Choroid plexus epithelial cell (primary cell): ENCODE measurements at regions not wholly inside any gene's neighbourhood (a gene's known extent, or its start where the extent isn't known, plus 50 kb on each side); places are given as distances from the start of the nearest gene placed in this dataset.
"Not testable (repeated sequence)": the region's sequence is repeated elsewhere in the genome, so short reads cannot be mapped to it uniquely, and the experiment has no call there.

Experiments
- DNase-seq: peaks from one replicate; pipeline ENCODE4 v3.0.0-alpha.2; 2010; ENCODE audit warnings: low read depth
- H3K4me3 ChIP-seq: 2 replicates; pipeline ENCODE4 v1.5.1; 2011; ENCODE audit warnings: low read depth, mild to moderate bottlenecking, control low read depth, low read length, moderate library complexity
- CTCF ChIP-seq: conservative IDR thresholded peaks from 2 replicates; pipeline ENCODE4 v1.5.1; 2011; ENCODE audit warnings: low read depth, mild to moderate bottlenecking, control low read depth, inconsistent platforms, low read length, moderate library complexity

- H3K4me3 ChIP-seq, result no peak overlapping the region
- TF ChIP-seq CTCF, result no peak
- DNase-seq, result no peak
Observed at GRCh38 chr5:126027652-126028051, 395.6 kb upstream of the GRAMD2B start.

DNA sequence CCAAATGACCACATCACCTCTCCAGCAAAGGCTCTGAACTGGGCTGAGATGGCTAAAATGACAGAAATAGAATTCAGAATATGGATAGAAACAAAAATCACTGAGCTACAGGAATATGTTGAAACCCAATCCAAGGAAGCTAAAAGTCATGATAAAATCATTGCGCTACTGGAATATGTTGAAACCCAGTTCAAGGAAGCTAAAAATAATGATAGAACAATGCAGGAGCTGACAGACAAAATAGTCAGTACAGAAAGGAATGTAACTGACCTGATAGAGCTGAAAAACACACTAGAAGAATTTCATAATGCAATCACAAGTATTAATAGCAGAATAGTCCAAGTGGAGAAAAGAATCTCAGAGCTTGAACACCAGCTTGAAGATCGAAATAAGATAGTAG lies 394.9 kb upstream of the GRAMD2B start:
- TF ChIP-seq CTCF, result no peak
- DNase-seq, result peak; percentile 28

GRCh38 chr5:126029282-126029681 lies 393.9 kb upstream of the GRAMD2B start:
- not testable (repeated sequence) for DNase-seq, H3K4me3 ChIP-seq

More for the DNA sequence above, 394.9 kb upstream of the GRAMD2B start:
- H3K4me3 ChIP-seq, result no peak overlapping the region

GRCh38 chr5:126030698-126031097 lies 392.5 kb upstream of the GRAMD2B start:
- DNase-seq, result no peak
- no peak overlapping the region for H3K4me3 ChIP-seq
- no peak for TF ChIP-seq CTCF

- no peak overlapping the region for H3K4me3 ChIP-seq
- DNase-seq, result peak; percentile 86
- no peak for TF ChIP-seq CTCF
Observed at GRCh38 chr5:126031989-126032716, 391.1 kb upstream of the GRAMD2B start.

DNA sequence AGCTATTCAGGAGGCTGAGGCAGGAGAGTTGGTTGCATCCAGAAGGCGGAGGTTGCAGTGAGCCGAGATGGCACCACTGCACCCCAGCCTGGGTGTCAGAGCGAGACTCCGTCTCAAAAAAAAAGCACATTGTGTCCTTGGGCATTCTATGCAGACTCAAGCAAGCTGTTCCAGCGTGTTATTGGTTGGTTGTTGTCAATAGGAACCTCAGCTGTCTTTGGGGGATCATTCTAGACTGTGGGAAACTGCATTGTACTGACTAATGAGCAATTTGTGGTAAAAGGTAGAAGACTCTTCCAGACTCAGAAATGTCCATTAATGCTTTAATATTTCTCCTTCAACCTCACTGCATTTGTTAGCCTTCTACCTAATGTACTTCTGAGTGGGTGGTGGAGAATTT lies 379.5 kb upstream of the GRAMD2B start:
- TF ChIP-seq CTCF, result no peak
- no peak overlapping the region for H3K4me3 ChIP-seq
- DNase-seq, result no peak

DNA sequence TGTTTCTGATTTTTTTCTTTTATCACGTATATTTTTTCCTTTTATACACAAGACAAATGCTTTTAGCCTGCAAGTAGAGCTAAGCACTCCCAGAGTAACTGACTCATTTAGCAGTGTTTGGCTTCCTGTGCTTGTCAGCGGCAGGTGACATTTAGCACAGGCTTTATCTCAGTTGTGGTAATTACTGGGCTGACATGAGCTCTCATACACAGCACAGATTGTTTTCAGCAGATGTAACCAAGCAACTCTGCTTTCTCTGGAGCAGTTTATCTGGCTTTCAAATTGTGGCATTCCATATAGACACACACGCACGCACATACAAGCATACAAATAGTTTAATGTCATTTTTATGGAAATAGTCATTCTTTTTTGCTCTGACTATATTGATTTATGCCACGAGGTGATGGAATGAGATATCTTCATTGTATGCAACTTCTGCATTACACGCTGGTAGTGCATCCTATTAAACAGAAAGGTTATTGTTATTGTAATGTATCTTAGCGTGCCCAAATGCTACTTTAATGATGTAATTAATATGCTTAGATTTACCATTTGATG lies 379.0 kb upstream of the GRAMD2B start:
- peak; percentile 83 for DNase-seq
- no peak overlapping the region for H3K4me3 ChIP-seq
- no peak for TF ChIP-seq CTCF
